HG02678 (cell line): ENCODE measurements at regions not wholly inside any gene's neighbourhood (a gene's known extent, or its start where the extent isn't known, plus 50 kb on each side); places are given as distances from the start of the nearest gene placed in this dataset.

Experiments
- ATAC-seq: cut with Tn5 transposase; IDR thresholded peaks from one replicate; pipeline ENCODE4 v1.9.1; 2021; ENCODE audit warnings: mild to moderate bottlenecking, moderate library complexity; ENCODE audit not compliant: unreplicated experiment

GRCh38 chr4:124188595-124188994 is 523.9 kb downstream of the ANKRD50 start:
- no peak for ATAC-seq

- no peak for ATAC-seq
Measured at GRCh38 chr4:124189545-124189944, 523.0 kb downstream of the ANKRD50 start.

GRCh38 chr4:124191329-124191728 is 521.2 kb downstream of the ANKRD50 start:
- ATAC-seq: no peak

- no peak for ATAC-seq
Measured at GRCh38 chr4:124192544-124192943, 520.0 kb downstream of the ANKRD50 start.

GRCh38 chr4:124199185-124199584 is 513.3 kb downstream of the ANKRD50 start:
- ATAC-seq: no peak

GRCh38 chr4:124199755-124200154 is 512.8 kb downstream of the ANKRD50 start:
- ATAC-seq: no peak

GRCh38 chr4:124201636-124202035 is 510.9 kb downstream of the ANKRD50 start:
- ATAC-seq: no peak

GRCh38 chr4:124202099-124202498 is 510.4 kb downstream of the ANKRD50 start:
- no peak for ATAC-seq

GRCh38 chr4:124203613-124204238 is 508.8 kb downstream of the ANKRD50 start:
- no peak for ATAC-seq

GRCh38 chr4:124206779-124207605 is 505.5 kb downstream of the ANKRD50 start:
- no peak for ATAC-seq

GRCh38 chr4:124209211-124209610 is 503.3 kb downstream of the ANKRD50 start:
- ATAC-seq: no peak

GRCh38 chr4:124209626-124210025 is 502.9 kb downstream of the ANKRD50 start:
- ATAC-seq: no peak

GRCh38 chr4:124210746-124211145 is 501.8 kb downstream of the ANKRD50 start:
- ATAC-seq: no peak

GRCh38 chr4:124212815-124213630 is 499.5 kb downstream of the ANKRD50 start:
- no peak for ATAC-seq

- no peak for ATAC-seq
Measured at GRCh38 chr4:124219389-124219788, 493.1 kb downstream of the ANKRD50 start.

GRCh38 chr4:124224256-124224655 is 488.3 kb downstream of the ANKRD50 start:
- ATAC-seq: no peak

- ATAC-seq: no peak
Measured at GRCh38 chr4:124227981-124228380, 484.6 kb downstream of the ANKRD50 start.

GRCh38 chr4:124230268-124230667 is 482.3 kb downstream of the ANKRD50 start:
- ATAC-seq: no peak

- ATAC-seq: no peak
Measured at GRCh38 chr4:124234771-124235170, 477.8 kb downstream of the ANKRD50 start.

- no peak for ATAC-seq
Measured at GRCh38 chr4:124243671-124244366, 468.7 kb downstream of the ANKRD50 start.

GRCh38 chr4:124253080-124253479 is 459.5 kb downstream of the ANKRD50 start:
- no peak for ATAC-seq
